CD8-positive, alpha-beta memory T cell (primary cell): ENCODE measurements at regions not wholly inside any gene's neighbourhood (a gene's known extent, or its start where the extent isn't known, plus 50 kb on each side); places are given as distances from the start of the nearest gene placed in this dataset.
"Not testable (repeated sequence)": the region's sequence is repeated elsewhere in the genome, so short reads cannot be mapped to it uniquely, and the experiment has no call there.

ENCODE experiments used
- CTCF ChIA-PET: fragments of 350-600 bp; sonication (Branson Sonifier 250); formaldehyde crosslinking; loops from one replicate; lab custom pipeline; 2021; ENCODE audit warnings: antibody characterized with exemption; lab: Charles Lee
- POLR2A ChIA-PET: fragments of 350-600 bp; sonication (Branson Sonifier 250); formaldehyde crosslinking; loops from one replicate; lab custom pipeline; 2021; ENCODE audit warnings: antibody characterized with exemption; lab: Charles Lee
- DNase-seq, 5 donors: peaks; one replicate each; pipeline versions ENCODE4 v3.0.0 to v3.0.0-alpha.2; 2020 to 2022; ENCODE audit warnings: mixed read lengths in 1 of 5
- H3K27ac ChIP-seq: one replicate; pipeline ENCODE4 v1.7.0; 2013; ENCODE audit warnings: low read depth, mild to moderate bottlenecking, low read length, moderate library complexity
- H3K27me3 ChIP-seq: 2 replicates; pipeline ENCODE4 v1.7.0; 2013; ENCODE audit warnings: low read length, mild to moderate bottlenecking; ENCODE audit not compliant: insufficient read depth, poor library complexity, severe bottlenecking
- H3K36me3 ChIP-seq: 2 replicates; pipeline ENCODE4 v1.7.0; 2013; ENCODE audit warnings: mild to moderate bottlenecking, low read length, moderate library complexity; ENCODE audit not compliant: insufficient read depth
- H3K4me1 ChIP-seq: 2 replicates; pipeline ENCODE4 v1.7.0; 2013; ENCODE audit warnings: mild to moderate bottlenecking, low read length, moderate library complexity; ENCODE audit not compliant: insufficient read depth
- H3K4me3 ChIP-seq: 2 replicates; pipeline ENCODE4 v1.7.0; 2013; ENCODE audit warnings: mild to moderate bottlenecking, low read length
- H3K9me3 ChIP-seq: 2 replicates; pipeline ENCODE4 v1.7.0; 2013; ENCODE audit warnings: mild to moderate bottlenecking, low read length
- H3K27ac Mint-ChIP-seq, 8 donors: one replicate each; pipeline ENCODE4 v1.8.0; 2020 to 2021; ENCODE audit warnings: mixed read lengths in 8 of 8, mild to moderate bottlenecking in 6 of 8, inconsistent platforms in 3 of 8, moderate library complexity in 3 of 8
- H3K27me3 Mint-ChIP-seq, 2 donors: one replicate each; pipeline ENCODE4 v1.8.0; 2020 to 2021; ENCODE audit warnings: mixed read lengths in 2 of 2, mild to moderate bottlenecking in 1 of 2, moderate library complexity in 1 of 2
- H3K36me3 Mint-ChIP-seq, 3 donors: one replicate each; pipeline ENCODE4 v1.8.0; 2020 to 2021; ENCODE audit warnings: mixed read lengths in 3 of 3, inconsistent platforms in 1 of 3, mild to moderate bottlenecking in 1 of 3
- H3K4me1 Mint-ChIP-seq, 3 donors: one replicate each; pipeline ENCODE4 v1.8.0; 2020 to 2021; ENCODE audit warnings: mixed read lengths in 3 of 3, inconsistent platforms in 1 of 3, mild to moderate bottlenecking in 1 of 3
- H3K4me3 Mint-ChIP-seq, 7 donors: one replicate each; pipeline ENCODE4 v1.8.0; 2020 to 2021; ENCODE audit warnings: mixed read lengths in 7 of 7, mild to moderate bottlenecking in 6 of 7, moderate library complexity in 4 of 7, inconsistent platforms in 2 of 7
- H3K9me3 Mint-ChIP-seq, 5 donors: one replicate each; pipeline ENCODE4 v1.8.0; 2020 to 2022; ENCODE audit warnings: mixed read lengths in 5 of 5, mild to moderate bottlenecking in 3 of 5, moderate library complexity in 2 of 5, inconsistent platforms in 1 of 5

DNA sequence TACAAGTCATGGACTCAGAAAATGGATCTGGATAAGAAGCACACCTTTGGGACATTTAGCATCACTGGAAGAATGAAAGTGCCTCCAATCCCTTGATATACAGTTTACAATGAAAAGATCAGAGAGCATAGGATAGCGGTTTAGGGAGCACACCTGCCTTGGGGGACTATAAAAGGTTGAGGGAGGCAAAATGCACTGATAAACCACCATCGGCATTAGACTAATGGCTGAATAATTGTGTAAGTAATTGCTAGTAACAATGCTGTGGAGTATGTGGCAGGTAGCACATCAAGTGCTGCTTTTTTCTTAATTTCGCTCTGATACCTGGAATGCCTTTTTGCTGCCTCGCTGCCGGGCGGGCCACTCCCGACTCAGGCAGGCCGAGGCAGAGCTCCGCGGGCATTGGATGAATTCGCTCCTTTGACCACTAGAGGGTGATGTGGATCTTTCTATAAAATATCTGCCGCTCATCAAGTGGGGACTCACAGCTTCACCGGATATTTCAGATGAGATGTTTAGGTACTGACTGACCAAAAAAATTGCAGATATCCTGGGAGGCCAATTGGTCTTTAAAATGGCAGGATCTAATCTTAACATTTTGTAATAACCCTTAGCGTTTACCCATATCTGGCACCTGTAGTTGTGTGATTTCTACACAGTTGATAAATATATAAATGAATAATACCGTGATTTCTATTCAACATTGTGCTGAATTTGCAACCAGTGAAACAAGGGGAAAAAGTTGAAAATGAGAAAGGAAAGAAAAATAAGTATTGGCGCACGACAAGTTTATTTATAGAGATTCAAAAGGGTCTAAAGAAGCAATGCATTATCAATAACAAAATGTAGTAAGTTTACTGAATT lies 116.8 kb upstream of the PRSS1 start:
- H3K4me1 ChIP-seq, result no peaks in the 10 kb centered on the region
- peaks cover 0 to 3% of the 10 kb centered on the region in 2 donors for H3K27me3 Mint-ChIP-seq
- peaks cover 5 to 18% (median 12%) of the 10 kb centered on the region in 3 donors for H3K4me1 Mint-ChIP-seq
- DNase-seq, result peak; percentile 18 to 68 (median 56)
- POLR2A ChIA-PET, result interaction anchor here (1.0 to 1.3 kb wide), 4 partner anchors 151 to 222 kb away, joined by 3 to 20 read pairs (median 3); no protein-coding TSS in a partner anchor
- CTCF ChIA-PET, result interaction anchor here (0.8 to 1.9 kb wide), 10 partner anchors 81 to 582 kb away, joined by 3 to 11 read pairs (median 4); no protein-coding TSS in a partner anchor
- H3K9me3 ChIP-seq, result no peaks in the 10 kb centered on the region
- H3K36me3 Mint-ChIP-seq, result no peaks in the 10 kb centered on the region
- no peak overlapping the region for H3K4me3 Mint-ChIP-seq
- no peaks in the 10 kb centered on the region for H3K9me3 Mint-ChIP-seq
- no peak overlapping the region for H3K4me3 ChIP-seq
- H3K36me3 ChIP-seq, result no peaks in the 10 kb centered on the region
- H3K27ac ChIP-seq, result no peak overlapping the region
- peak overlapping the region in 3 of 8 donors; percentile 21 to 84 (median 23) for H3K27ac Mint-ChIP-seq
- H3K27me3 ChIP-seq, result no peaks in the 10 kb centered on the region

DNA sequence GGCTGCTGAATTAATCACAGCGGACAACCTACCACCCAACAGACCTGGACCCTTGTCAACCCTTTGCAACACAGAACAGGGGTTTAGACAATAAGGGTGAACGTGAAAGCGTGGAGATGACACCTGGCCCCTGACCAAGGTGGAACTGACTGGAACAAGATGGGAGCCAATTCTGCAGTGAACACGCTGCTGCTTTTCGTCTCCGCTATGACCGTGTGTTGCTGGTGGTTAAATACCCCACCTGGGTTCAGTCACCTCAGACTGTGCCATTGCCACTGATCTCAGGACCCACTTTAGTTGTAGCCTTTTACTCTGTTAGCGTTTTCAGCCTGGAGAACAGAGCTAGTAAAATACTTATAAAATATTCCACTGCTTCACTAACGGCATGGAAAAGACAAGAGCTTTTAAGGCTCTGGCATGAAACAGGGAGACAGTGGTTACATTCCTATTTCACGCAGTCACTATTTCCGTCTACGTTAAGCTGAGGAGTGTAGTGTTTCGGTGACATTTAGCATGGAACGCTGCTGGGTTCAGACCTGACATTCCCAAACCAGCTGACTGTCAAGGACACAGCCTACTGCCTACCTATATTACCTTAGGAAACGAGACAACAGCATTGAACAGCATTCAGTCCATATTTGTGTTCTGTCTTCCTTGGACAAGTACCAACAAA lies 119.5 kb upstream of the PRSS1 start:
- ChIA-PET CTCF (no interaction called here), POLR2A (no interaction called here)
- Histone ChIP-seq H3K36me3 (no peaks in the 10 kb centered on the region), H3K9me3 (no peaks in the 10 kb centered on the region), H3K4me3 (no peak overlapping the region), H3K27me3 (no peaks in the 10 kb centered on the region), H3K27ac (no peak overlapping the region), H3K4me1 (no peaks in the 10 kb centered on the region)
- Mint-ChIP-seq H3K27me3 (peaks cover 0 to 3% of the 10 kb centered on the region in 2 donors), H3K9me3 (no peaks in the 10 kb centered on the region), H3K36me3 (no peaks in the 10 kb centered on the region), H3K4me3 (no peak overlapping the region), H3K4me1 (peaks cover 5 to 10% (median 7%) of the 10 kb centered on the region in 3 donors), H3K27ac (peak overlapping the region in 1 of 8 donors; percentile 50)
- DNase-seq, result no peak

DNA sequence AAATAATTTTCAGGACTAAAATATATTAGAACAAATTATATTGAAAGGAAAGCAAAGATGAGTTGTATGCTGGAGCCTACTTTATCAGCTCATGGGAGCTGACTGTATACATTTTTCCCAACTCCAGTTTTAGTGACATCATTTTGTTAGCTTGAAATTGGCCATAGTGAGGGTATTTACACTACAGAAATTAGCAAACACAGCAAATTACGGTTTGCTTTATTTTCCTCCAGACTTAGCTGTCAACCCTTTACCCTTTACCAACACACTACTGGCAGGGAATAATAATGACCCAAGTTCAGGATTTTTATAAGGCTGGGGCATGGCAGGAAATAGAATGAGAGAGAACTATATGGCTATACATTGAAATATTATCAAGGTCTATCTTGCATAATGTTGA lies 120.3 kb upstream of the PRSS1 start:
- CTCF ChIA-PET, result no interaction called here
- Mint-ChIP-seq H3K27ac (no peak overlapping the region), H3K9me3 (no peaks in the 10 kb centered on the region), H3K4me3 (no peak overlapping the region), H3K27me3 (peaks cover 0 to 3% of the 10 kb centered on the region in 2 donors), H3K4me1 (peaks cover 5 to 10% (median 7%) of the 10 kb centered on the region in 3 donors), H3K36me3 (no peaks in the 10 kb centered on the region)
- no peaks in the 10 kb centered on the region for H3K9me3 ChIP-seq
- no peaks in the 10 kb centered on the region for H3K36me3 ChIP-seq
- no peak overlapping the region for H3K27ac ChIP-seq
- no peaks in the 10 kb centered on the region for H3K4me1 ChIP-seq
- no peak overlapping the region for H3K4me3 ChIP-seq
- POLR2A ChIA-PET, result no interaction called here
- no peak for DNase-seq
- no peaks in the 10 kb centered on the region for H3K27me3 ChIP-seq

DNA sequence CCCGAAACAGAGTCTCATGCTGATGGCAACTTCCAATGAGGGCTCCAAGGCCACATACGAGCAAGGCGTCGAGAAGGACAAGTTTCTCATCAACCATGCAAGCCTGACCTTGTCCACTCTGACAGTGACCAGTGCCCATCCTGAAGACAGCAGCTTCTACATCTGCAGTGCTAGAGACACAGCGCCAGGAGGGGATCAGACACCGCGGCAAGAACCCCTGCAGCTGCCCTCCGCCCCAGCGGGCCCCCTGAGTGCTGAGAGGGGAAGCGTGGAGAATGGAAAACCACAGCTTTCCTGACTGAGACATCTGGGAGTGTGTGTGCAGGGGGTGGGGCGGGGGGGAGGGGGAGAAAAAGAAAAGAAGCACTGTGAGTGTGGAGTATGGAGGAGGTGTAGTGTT lies 122.0 kb upstream of the PRSS1 start:
- H3K36me3 ChIP-seq, H3K36me3 Mint-ChIP-seq, POLR2A ChIA-PET, H3K4me1 Mint-ChIP-seq, H3K27ac ChIP-seq, CTCF ChIA-PET, H3K9me3 ChIP-seq, H3K4me1 ChIP-seq, H3K27me3 ChIP-seq, H3K4me3 ChIP-seq, H3K9me3 Mint-ChIP-seq, H3K27me3 Mint-ChIP-seq, DNase-seq: not testable (repeated sequence)
- H3K27ac Mint-ChIP-seq, result peak overlapping the region in 6 of 8 donors; percentile 88 to 98 (median 90)
- H3K4me3 Mint-ChIP-seq, result peak overlapping the region in 6 of 7 donors; percentile 54 to 89 (median 84)

DNA sequence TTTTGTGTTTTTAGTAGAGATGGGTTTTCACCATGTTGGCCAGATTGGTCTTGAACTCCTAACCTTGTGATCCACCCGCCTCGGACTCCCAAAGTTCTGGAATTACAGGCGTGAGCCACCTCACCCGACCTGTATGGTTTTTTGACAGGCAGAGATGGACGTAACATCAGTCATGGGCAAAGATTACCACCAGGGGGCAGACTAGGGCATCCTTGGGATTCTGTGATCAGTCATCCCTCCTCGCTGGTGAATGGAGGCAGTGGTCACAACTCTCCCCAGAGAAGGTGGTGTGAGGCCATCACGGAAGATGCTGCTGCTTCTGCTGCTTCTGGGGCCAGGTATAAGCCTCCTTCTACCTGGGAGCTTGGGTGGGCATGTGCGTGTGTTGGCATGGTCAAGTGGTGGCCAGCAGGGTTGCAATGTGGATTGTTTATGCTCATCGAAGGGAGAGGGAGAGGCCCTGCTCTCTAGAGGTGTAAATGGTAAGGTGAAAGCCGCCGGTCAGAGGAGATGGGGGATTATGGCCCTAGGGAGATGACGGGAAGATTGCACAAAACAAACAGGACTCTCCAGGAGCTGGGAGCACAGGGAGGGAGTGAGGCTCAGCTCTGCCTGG lies 122.7 kb upstream of the PRSS1 start:
- DNase-seq, result peak; percentile 43 to 68 (median 51)
- H3K9me3 ChIP-seq, result no peaks in the 10 kb centered on the region
- no peaks in the 10 kb centered on the region for H3K4me1 ChIP-seq
- Mint-ChIP-seq H3K27ac (peak overlapping the region; percentile 49 to 98 (median 90)), H3K4me3 (peak overlapping the region in 6 of 7 donors; percentile 71 to 93 (median 86)), H3K4me1 (peaks cover 0 to 5% (median 0%) of the 10 kb centered on the region in 3 donors), H3K27me3 (peaks cover 0 to 2% of the 10 kb centered on the region in 2 donors), H3K36me3 (no peaks in the 10 kb centered on the region), H3K9me3 (no peaks in the 10 kb centered on the region)
- H3K27me3 ChIP-seq, result no peaks in the 10 kb centered on the region
- no peaks in the 10 kb centered on the region for H3K36me3 ChIP-seq
- H3K4me3 ChIP-seq, result no peak overlapping the region
- H3K27ac ChIP-seq, result no peak overlapping the region
- POLR2A ChIA-PET, result no interaction called here
- CTCF ChIA-PET, result interaction anchor here (1.3 to 1.5 kb wide), 2 partner anchors 157 to 185 kb away, joined by 3 read pairs; no protein-coding TSS in a partner anchor

DNA sequence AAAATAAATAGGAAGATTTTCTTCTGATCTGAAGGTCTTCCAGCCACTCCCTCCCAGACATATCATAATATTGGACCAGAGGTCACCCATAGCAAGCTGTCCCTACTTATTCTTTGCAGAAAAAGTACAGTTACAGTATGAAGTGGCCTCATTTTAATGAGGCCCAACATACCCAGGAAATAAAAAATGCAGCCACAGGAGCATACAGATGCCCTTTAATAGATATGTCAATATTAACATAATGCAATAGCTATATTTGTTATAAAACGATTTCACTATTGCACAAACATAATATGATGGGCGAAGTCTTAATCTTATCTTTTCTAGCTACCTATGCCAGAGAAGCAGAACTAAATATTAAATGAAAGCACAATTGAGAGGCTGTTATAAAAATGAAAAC lies 124.1 kb upstream of the PRSS1 start:
- H3K36me3 Mint-ChIP-seq, result not testable (repeated sequence)

DNA sequence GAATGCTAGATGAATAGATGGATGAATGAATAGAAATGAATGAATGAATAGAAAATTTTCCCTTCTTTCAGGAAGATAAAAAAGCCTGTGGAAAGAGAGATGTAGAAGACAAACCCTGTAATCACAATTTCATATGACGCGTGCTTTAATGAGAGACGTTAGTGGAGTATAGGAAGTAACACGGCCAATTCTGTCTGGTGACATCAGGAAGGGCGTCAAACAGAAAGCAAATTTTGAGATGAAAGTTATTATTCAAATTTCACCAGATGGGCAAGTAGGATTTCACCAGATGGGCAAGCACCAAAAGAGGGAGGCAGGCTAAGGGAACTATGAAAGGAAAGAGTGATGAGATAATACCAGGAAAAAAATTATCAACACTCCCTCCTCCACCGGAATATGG lies 128.9 kb upstream of the PRSS1 start:
- no peak overlapping the region for H3K27ac ChIP-seq
- H3K4me1 ChIP-seq, result no peaks in the 10 kb centered on the region
- Mint-ChIP-seq H3K4me1 (peaks cover 0 to 4% (median 3%) of the 10 kb centered on the region in 3 donors), H3K27me3 (no peaks in the 10 kb centered on the region), H3K36me3 (peaks cover 0 to 8% (median 0%) of the 10 kb centered on the region in 3 donors), H3K9me3 (no peaks in the 10 kb centered on the region), H3K27ac (peak overlapping the region in 6 of 8 donors; percentile 43 to 89 (median 76)), H3K4me3 (peak overlapping the region in 3 of 7 donors; percentile 13 to 39 (median 21))
- H3K4me3 ChIP-seq, result no peak overlapping the region
- POLR2A ChIA-PET, result no interaction called here
- DNase-seq, result no peak
- H3K9me3 ChIP-seq, result no peaks in the 10 kb centered on the region
- CTCF ChIA-PET, result no interaction called here
- H3K36me3 ChIP-seq, result no peaks in the 10 kb centered on the region
- no peaks in the 10 kb centered on the region for H3K27me3 ChIP-seq

More for the DNA sequence above, 124.1 kb upstream of the PRSS1 start:
- H3K27ac Mint-ChIP-seq, H3K27ac ChIP-seq, POLR2A ChIA-PET, H3K27me3 Mint-ChIP-seq, H3K9me3 ChIP-seq, H3K4me3 Mint-ChIP-seq, H3K27me3 ChIP-seq, H3K4me1 ChIP-seq, H3K4me1 Mint-ChIP-seq, H3K4me3 ChIP-seq, DNase-seq, H3K9me3 Mint-ChIP-seq, H3K36me3 ChIP-seq: not testable (repeated sequence)
- CTCF ChIA-PET, result interaction anchor here (1.3 to 1.5 kb wide), 2 partner anchors 158 to 186 kb away, joined by 3 read pairs; no protein-coding TSS in a partner anchor
